LNCaP clone FGC (cell line): ENCODE measurements at regions not wholly inside any gene's neighbourhood (a gene's known extent, or its start where the extent isn't known, plus 50 kb on each side); places are given as distances from the start of the nearest gene placed in this dataset.

ENCODE experiments used
- DNase-seq: peaks from one replicate; pipeline ENCODE4 v3.0.0-alpha.2; 2011; ENCODE audit warnings: low read depth
- H3K4me3 ChIP-seq: 2 replicates; pipeline ENCODE4 v1.5.1; 2011; ENCODE audit warnings: mild to moderate bottlenecking, low read depth, low read length, control low read depth
- TF ChIP-seq, protein P1 (sequence below): IDR thresholded peaks from 2 replicates; pipeline ENCODE4 v1.5.1; 2012; ENCODE audit warnings: mild to moderate bottlenecking; ENCODE audit not compliant: control insufficient read depth, insufficient read depth; ENCODE audit errors: extremely low read depth

DNA sequence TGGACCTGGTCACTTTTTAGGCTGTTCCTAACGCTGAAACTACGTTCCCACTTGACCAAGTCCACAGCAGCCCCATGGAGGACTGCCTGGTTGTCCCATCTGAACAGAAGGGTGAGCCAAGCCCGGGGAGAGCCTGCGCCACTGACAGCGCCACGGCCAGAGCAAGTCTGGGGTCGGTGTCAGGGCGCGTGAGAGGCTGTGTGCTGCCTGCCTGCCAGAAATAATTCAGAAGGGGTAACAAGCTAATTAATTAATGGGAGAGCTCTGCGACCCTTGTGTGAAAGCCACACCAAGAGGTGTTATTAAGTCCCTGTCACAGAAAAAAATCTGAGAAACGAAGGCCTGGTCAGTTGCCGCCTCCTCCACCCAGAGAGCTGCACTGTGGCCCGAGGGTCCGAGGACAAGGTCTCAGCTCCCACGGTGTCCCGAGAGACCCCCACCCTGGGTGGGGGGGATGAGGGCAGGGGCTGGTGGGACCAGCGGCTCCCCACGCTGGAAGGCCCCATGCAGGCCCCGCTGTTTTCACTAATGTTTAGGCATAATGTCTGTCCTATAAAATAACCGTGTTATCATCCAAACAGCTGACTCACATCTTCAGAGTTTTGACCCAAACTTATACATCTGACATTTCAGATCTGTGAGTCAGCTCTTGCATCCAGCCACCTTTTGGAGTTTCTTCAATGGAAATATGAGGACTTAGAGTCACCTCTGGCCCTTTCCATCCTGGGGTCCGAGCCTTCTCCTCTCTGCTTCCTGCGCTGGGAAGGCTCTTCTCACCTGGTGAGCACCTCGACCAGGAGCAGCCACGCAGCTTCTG, 58.5 kb downstream of the DLL1 start:
- no peak for DNase-seq
- no peak overlapping the region for H3K4me3 ChIP-seq
- TF ChIP-seq, protein P1, sequence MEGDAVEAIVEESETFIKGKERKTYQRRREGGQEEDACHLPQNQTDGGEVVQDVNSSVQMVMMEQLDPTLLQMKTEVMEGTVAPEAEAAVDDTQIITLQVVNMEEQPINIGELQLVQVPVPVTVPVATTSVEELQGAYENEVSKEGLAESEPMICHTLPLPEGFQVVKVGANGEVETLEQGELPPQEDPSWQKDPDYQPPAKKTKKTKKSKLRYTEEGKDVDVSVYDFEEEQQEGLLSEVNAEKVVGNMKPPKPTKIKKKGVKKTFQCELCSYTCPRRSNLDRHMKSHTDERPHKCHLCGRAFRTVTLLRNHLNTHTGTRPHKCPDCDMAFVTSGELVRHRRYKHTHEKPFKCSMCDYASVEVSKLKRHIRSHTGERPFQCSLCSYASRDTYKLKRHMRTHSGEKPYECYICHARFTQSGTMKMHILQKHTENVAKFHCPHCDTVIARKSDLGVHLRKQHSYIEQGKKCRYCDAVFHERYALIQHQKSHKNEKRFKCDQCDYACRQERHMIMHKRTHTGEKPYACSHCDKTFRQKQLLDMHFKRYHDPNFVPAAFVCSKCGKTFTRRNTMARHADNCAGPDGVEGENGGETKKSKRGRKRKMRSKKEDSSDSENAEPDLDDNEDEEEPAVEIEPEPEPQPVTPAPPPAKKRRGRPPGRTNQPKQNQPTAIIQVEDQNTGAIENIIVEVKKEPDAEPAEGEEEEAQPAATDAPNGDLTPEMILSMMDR, result no peak

DNA sequence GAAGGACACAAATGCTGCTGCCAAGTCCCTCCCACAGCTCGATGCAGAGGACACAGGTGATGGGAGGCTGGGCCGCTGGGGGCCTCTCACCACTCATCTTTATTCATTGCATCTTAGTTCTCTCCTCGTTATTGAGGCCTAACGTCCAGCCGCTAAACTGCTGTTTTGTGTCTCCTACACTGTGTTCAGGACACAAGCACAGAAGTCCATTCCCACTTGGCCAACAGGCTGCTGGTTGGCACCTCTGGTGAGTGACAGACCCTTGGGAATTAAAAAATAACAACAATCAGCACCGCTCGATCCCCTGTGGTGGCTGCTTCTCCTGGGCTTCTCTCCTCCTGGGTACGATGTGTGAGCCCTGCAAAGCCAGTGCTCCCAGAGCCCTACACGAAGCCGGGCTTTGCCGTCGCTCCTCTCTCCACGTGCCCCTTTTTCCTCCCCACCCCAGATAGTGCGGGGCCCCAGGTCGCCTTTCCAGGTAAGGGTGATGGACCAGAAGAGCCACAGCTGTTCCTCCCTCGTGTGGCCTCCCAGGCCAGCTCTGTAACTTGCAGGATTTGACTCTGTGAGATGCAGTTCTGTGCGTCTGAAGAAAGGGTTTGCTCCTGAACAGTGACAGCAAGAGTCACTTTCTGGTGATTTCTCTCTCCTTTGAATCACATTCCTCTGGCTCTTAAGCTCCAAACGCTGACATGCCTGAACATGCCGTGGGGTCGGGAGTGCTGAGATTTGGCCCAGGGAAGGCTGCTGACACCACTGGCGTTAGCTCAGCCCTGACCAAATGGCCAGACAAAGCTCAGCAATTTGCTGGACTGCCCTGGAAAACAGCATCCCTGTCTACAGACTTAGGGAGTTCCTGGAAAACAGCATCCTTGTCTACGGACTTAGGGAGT, 59.3 kb downstream of the DLL1 start:
- no peak overlapping the region for H3K4me3 ChIP-seq
- no peak for DNase-seq
- TF ChIP-seq, protein P1, result no peak

DNA sequence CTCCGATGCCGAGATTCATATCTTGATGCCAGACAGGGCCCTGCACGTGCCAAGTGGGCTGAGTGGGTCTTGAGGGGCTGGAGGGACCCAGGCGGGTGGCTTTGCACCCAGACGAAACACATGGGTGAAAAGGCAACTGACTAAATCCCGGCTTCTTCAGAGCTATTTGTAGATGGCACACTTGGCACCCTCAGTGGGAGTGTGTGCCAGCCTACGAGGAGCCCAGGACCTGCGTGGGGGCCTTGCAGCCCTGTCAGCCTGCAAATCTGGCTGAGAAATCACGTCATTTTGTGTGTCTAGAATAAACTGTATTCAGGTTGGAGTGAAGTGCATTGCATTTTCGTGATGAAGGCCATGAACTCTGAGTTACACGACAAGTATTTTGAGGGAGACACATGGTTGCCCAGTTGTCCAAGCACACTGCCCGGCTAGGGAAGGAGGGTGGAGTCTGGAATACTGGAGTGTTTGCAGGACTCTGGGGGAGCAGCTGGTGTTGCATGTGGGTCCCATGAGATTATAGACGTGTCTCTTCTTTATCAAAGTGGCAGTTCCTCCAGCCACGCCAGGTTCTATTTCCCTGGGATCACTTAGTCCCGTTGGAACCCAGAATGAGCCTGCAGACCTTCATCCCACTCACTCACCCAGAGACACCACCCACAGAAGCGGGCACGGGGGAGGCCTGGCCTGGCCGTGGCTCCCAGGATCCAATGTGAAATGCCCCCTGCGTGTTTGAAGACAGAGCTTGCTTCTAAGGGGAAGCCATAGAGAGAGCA, 60.2 kb downstream of the DLL1 start:
- no peak for DNase-seq
- TF ChIP-seq, protein P1, result no peak
- no peak overlapping the region for H3K4me3 ChIP-seq

DNA sequence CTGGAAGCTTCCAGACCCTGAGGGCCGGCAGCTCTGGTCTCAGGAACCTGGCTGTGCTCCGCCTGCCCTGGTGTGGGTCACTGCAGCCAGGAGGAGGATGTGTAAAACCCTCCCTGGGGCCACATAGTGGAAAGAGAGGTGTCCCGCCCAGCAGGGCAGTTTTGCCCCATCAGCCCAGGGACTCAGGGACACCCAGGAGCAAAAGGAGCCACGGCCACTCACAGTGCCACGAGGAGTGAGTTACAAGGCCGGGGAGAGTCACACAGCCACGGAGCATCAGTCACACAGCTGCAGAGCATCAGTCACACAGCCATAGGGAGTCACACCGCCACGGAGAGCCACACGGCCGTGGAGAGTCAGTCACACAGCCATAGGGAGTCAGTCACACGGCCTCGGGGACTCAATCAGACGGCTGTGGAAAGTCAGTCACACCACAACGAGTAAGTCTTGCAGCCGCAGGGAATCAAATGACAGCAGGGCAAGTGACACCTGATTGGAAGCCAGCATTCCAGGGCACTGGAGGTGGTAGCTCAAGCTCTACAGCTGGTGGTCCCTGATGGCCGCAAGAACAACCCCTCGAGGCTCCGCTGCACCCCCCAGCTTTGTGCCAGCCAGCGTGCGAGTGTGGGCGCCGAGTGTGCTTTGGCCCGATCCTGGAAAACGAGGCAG, 60.9 kb downstream of the DLL1 start:
- H3K4me3 ChIP-seq, result no peak overlapping the region
- TF ChIP-seq, protein P1, result no peak
- no peak for DNase-seq

DNA sequence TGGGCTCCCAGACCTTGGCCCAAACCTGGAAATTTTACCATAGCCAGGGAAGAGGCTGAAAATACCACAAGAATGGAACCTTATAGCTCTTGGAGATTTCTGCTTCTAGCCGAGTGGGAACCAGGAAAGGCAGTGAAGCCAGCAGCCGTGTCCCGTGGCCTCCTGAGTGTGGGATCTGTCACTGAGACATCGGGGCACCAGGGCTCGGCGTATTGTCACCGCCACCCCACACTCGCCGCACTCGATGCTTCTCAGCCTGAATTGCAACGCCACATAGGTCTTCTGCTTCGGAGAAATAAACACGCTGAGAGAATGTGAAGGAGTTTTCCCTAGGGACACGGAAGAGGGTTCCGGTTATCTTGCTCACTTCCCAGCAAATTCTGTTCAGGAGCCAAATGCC, 61.5 kb downstream of the DLL1 start:
- H3K4me3 ChIP-seq, result no peak overlapping the region
- no peak for DNase-seq
- TF ChIP-seq, protein P1, result no peak

DNA sequence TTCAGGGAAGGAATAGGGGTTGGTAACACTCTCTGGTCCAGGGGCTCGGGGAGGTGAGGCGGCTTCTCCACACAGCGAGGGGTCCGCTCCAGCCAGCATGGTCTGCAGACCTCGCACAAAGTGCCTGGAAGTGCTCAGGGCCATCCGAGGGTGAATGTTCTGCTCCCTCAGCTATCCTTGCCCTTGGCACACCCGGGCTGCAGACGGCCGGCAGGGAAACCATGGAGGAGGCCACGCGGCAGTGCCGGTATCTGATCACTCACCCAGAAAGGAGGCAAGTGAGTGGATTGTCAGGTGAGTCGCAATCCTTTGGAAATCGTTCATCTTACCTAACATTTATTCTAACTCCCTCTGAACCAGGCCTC, 62.0 kb downstream of the DLL1 start:
- TF ChIP-seq, protein P1, result no peak
- H3K4me3 ChIP-seq, result no peak overlapping the region
- DNase-seq, result no peak
